ENCODE measurements at regions not wholly inside any gene's neighbourhood (a gene's known extent, or its start where the extent isn't known, plus 50 kb on each side); places are given as distances from the start of the nearest gene placed in this dataset.

GRCh38 chr18:6484659-6485058 is 69.9 kb upstream of the L3MBTL4 start:
- no peak for TF ChIP-seq CTCF (IDR thresholded peaks at IDR 0.05)
- no peak for TF ChIP-seq POLR2A (IDR thresholded peaks at IDR 0.05)
